ENCODE measurements at regions not wholly inside any gene's neighbourhood (a gene's known extent, or its start where the extent isn't known, plus 50 kb on each side); places are given as distances from the start of the nearest gene placed in this dataset.

DNA sequence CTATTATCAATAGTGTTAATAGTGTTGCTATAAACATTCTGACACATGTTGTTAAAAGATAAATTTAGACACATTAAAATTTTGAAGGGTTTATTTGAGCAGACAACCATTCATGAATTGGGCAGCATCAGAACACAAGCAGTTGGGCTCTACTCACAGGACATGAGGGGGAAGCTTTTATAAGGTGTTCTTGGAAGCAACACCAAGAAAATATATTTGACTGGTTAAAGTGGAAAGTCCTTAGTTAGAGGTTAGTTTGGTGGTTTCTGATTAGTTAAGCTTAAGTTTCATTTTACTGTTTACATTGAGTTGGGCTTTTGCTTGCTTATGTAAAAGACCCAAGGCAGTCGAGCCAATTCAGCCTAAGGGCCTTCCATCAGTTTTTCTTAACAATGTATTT, 220.7 kb downstream of the CD47 start:
- CTCF ChIA-PET: interaction anchor here (0.6 kb wide), 1 partner anchor 205 kb away, joined by 3 read pairs; no protein-coding TSS in a partner anchor
- no peak for ATAC-seq
- Mint-ChIP-seq H3K4me3 (no peak overlapping the region), H3K4me1 (peaks cover 0 to 2% (median 0%) of the 10 kb centered on the region in 7 donors), H3K9me3 (peaks cover 0 to 4% (median 0%) of the 10 kb centered on the region in 11 donors), H3K27me3 (peaks cover 0 to 7% (median 5%) of the 10 kb centered on the region in 5 donors), H3K36me3 (no peaks in the 10 kb centered on the region), H3K27ac (no peak overlapping the region)
- intact Hi-C loops (cut with micrococcal nuclease): no loop called here
- no peak for DNase-seq
- H3K4me3 ChIP-seq (ENCODE audit: low read length): no peak overlapping the region
- POLR2A ChIA-PET: no interaction called here
- H3K4me1 ChIP-seq (ENCODE audit: control insufficient read depth in 2 of 2, insufficient read depth in 2 of 2, low read length in 2 of 2): no peaks in the 10 kb centered on the region
- H3K27me3 ChIP-seq (ENCODE audit: control insufficient read depth in 2 of 2, insufficient read depth in 2 of 2, low read length in 2 of 2): no peaks in the 10 kb centered on the region
- H3K9me3 ChIP-seq (ENCODE audit: control insufficient read depth in 2 of 3, low read length in 3 of 3): no peaks in the 10 kb centered on the region
- no peak overlapping the region for H3K27ac ChIP-seq (ENCODE audit: low read depth, low read length)
- H3K36me3 ChIP-seq (ENCODE audit: control insufficient read depth in 2 of 3, insufficient read depth in 3 of 3, low read length in 3 of 3): no peaks in the 10 kb centered on the region

DNA sequence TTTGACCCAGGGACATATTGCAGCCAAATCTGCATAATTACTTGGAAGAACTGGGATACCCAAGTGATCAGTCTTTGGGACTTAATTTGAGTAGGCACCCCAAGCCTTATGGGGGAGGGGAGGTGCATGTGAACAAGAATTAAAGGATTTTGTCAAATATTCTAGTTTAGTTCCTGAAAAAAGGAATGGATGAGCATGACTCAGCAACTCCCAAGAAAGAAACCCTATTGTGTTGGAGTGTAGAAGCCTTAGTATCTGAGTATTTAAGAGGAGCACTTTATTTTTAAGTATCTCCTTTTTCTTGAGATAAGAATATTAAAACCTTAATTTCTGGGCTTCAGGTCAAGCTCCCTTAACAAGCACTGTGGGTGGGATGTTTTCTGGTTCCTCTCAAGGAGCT, 222.4 kb downstream of the CD47 start:
- H3K27me3 ChIP-seq (ENCODE audit: control insufficient read depth in 2 of 2, insufficient read depth in 2 of 2, low read length in 2 of 2): no peaks in the 10 kb centered on the region
- no peaks in the 10 kb centered on the region for H3K36me3 Mint-ChIP-seq
- no peak overlapping the region for H3K4me3 Mint-ChIP-seq
- peaks cover 0 to 4% (median 0%) of the 10 kb centered on the region in 11 donors for H3K9me3 Mint-ChIP-seq
- H3K27me3 Mint-ChIP-seq: peaks cover 0 to 11% (median 6%) of the 10 kb centered on the region in 5 donors
- POLR2A ChIA-PET: no interaction called here
- no peaks in the 10 kb centered on the region for H3K9me3 ChIP-seq (ENCODE audit: control insufficient read depth in 2 of 3, low read length in 3 of 3)
- H3K4me3 ChIP-seq (ENCODE audit: low read length): no peak overlapping the region
- peaks cover 0 to 2% (median 0%) of the 10 kb centered on the region in 7 donors for H3K4me1 Mint-ChIP-seq
- DNase-seq: no peak
- no peaks in the 10 kb centered on the region for H3K4me1 ChIP-seq (ENCODE audit: control insufficient read depth in 2 of 2, insufficient read depth in 2 of 2, low read length in 2 of 2)
- H3K27ac Mint-ChIP-seq: no peak overlapping the region
- H3K27ac ChIP-seq (ENCODE audit: low read depth, low read length): no peak overlapping the region
- CTCF ChIA-PET: no interaction called here
- intact Hi-C loops (cut with micrococcal nuclease): no loop called here
- H3K36me3 ChIP-seq (ENCODE audit: control insufficient read depth in 2 of 3, insufficient read depth in 3 of 3, low read length in 3 of 3): no peaks in the 10 kb centered on the region
- ATAC-seq: no peak

DNA sequence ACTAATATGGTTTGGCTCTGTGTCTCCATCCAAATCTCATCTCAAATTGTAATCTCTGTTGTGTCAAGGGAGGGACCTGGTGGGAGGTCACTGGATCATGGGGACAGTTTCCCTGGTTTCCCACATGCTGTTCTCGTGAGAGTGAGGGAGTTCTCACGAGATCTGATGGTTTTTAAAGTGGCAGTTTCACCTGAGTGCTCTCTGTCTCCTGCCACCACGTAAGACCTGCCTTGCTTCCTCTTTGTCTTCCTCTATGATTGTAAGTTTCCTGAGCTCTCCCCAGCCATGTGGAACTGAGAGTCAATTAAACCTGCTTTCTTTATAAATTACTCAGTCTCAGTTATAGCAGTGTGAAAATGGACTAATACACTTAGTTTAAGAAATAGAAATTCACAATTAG, 228.9 kb downstream of the CD47 start:
- H3K27ac Mint-ChIP-seq: peak overlapping the region in 1 of 9 donors; percentile 26
- ATAC-seq (peak; percentile 31), DNase-seq (no peak)
- H3K36me3 ChIP-seq (ENCODE audit: control insufficient read depth in 2 of 3, insufficient read depth in 3 of 3, low read length in 3 of 3): no peaks in the 10 kb centered on the region
- no peak overlapping the region for H3K4me3 ChIP-seq (ENCODE audit: low read length)
- peaks cover 0 to 7% (median 0%) of the 10 kb centered on the region in 7 donors for H3K4me1 Mint-ChIP-seq
- H3K27ac ChIP-seq (ENCODE audit: low read depth, low read length): no peak overlapping the region
- H3K4me1 ChIP-seq (ENCODE audit: control insufficient read depth in 2 of 2, insufficient read depth in 2 of 2, low read length in 2 of 2): no peaks in the 10 kb centered on the region
- H3K9me3 ChIP-seq (ENCODE audit: control insufficient read depth in 2 of 3, low read length in 3 of 3): no peaks in the 10 kb centered on the region
- H3K9me3 Mint-ChIP-seq: no peaks in the 10 kb centered on the region
- no peaks in the 10 kb centered on the region for H3K36me3 Mint-ChIP-seq
- intact Hi-C loops (cut with micrococcal nuclease): no loop called here
- POLR2A ChIA-PET: no interaction called here
- H3K27me3 Mint-ChIP-seq: peaks cover 5 to 9% (median 7%) of the 10 kb centered on the region in 5 donors
- CTCF ChIA-PET: no interaction called here
- H3K4me3 Mint-ChIP-seq: no peak overlapping the region
- H3K27me3 ChIP-seq (ENCODE audit: control insufficient read depth in 2 of 2, insufficient read depth in 2 of 2, low read length in 2 of 2): no peaks in the 10 kb centered on the region

- H3K27ac ChIP-seq (ENCODE audit: low read depth, low read length): no peak overlapping the region
- ATAC-seq: no peak
- ChIA-PET CTCF (no interaction called here), POLR2A (no interaction called here)
- H3K4me1 ChIP-seq (ENCODE audit: control insufficient read depth in 2 of 2, insufficient read depth in 2 of 2, low read length in 2 of 2): no peaks in the 10 kb centered on the region
- intact Hi-C loops (cut with micrococcal nuclease): no loop called here
- no peak for DNase-seq
- Mint-ChIP-seq H3K4me1 (peaks cover 0 to 7% (median 0%) of the 10 kb centered on the region in 7 donors), H3K9me3 (no peaks in the 10 kb centered on the region), H3K27me3 (peaks cover 5 to 9% (median 7%) of the 10 kb centered on the region in 5 donors), H3K27ac (no peak overlapping the region), H3K4me3 (no peak overlapping the region), H3K36me3 (no peaks in the 10 kb centered on the region)
- no peak overlapping the region for H3K4me3 ChIP-seq (ENCODE audit: low read length)
- H3K9me3 ChIP-seq (ENCODE audit: control insufficient read depth in 2 of 3, low read length in 3 of 3): no peaks in the 10 kb centered on the region
- no peaks in the 10 kb centered on the region for H3K36me3 ChIP-seq (ENCODE audit: control insufficient read depth in 2 of 3, insufficient read depth in 3 of 3, low read length in 3 of 3)
- no peaks in the 10 kb centered on the region for H3K27me3 ChIP-seq (ENCODE audit: control insufficient read depth in 2 of 2, insufficient read depth in 2 of 2, low read length in 2 of 2)
These were observed 229.4 kb downstream of the CD47 start for GRCh38 chr3:107861422-107861821.

Measured in naive thymus-derived CD4-positive, alpha-beta T cell (primary cell).